Tibial nerve (tissue), 4 donors: ENCODE measurements at regions not wholly inside any gene's neighbourhood (a gene's known extent, or its start where the extent isn't known, plus 50 kb on each side); places are given as distances from the start of the nearest gene placed in this dataset.

Source experiments
- DNase-seq, 2 donors: peaks; one replicate each; pipeline ENCODE4 v3.0.0-alpha.2; 2019; ENCODE audit warnings: low spot score in 2 of 2
- H3K27ac ChIP-seq, 4 donors: fragments of 200-600 bp; sonication (generic) in 3 of 4; one replicate each; pipeline ENCODE4 v1.5.1; 2017 to 2019; ENCODE audit warnings: mild to moderate bottlenecking in 1 of 4
- H3K27me3 ChIP-seq, 2 donors: fragments of 200-600 bp; sonication (generic) in 1 of 2; one replicate each; pipeline versions ENCODE4 v1.5.1 to v1.6.0; 2017 to 2019
- H3K36me3 ChIP-seq, 3 donors: fragments of 200-600 bp; sonication (generic); one replicate each; pipeline ENCODE4 v1.5.1; 2018 to 2019
- H3K4me1 ChIP-seq, 4 donors: fragments of 200-600 bp; sonication (generic) in 3 of 4; one replicate each; pipeline ENCODE4 v1.5.1; 2017 to 2019
- H3K4me3 ChIP-seq, 4 donors: fragments of 200-600 bp; sonication (generic) in 3 of 4; one replicate each; pipeline ENCODE4 v1.5.1; 2017 to 2019; ENCODE audit warnings: mild to moderate bottlenecking in 1 of 4, moderate library complexity in 1 of 4
- H3K9me3 ChIP-seq, 4 donors: fragments of 200-600 bp; sonication (generic) in 3 of 4; one replicate each; pipeline ENCODE4 v1.5.1; 2017 to 2019
- EP300 ChIP-seq, 2 donors: sonication (generic); formaldehyde crosslinking; IDR thresholded peaks; one replicate each; pipeline ENCODE4 v1.6.1; 2017; ENCODE audit warnings: antibody characterized with exemption in 2 of 2, mild to moderate bottlenecking in 1 of 2
- POLR2A ChIP-seq, 2 donors: fragments of 450-650 bp; IDR thresholded peaks; one replicate each; pipeline ENCODE4 v1.6.1; 2017; ENCODE audit warnings: antibody characterized with exemption in 2 of 2, mild to moderate bottlenecking in 2 of 2, moderate library complexity in 2 of 2
- WGBS, 2 donors: methylation state at CpG; one replicate each; pipeline ENCODE4 v1.1.5; 2018; 5-methylcytosine and 5-hydroxymethylcytosine counted together
- TF ChIP-seq, protein P1 (sequence below), 5 experiments: fragments of 200-600 bp in 3 of 5; fragments of 450-650 bp in 2 of 5; sonication (generic) in 3 of 5; IDR thresholded peaks; one replicate each; pipeline ENCODE4 v1.5.1; 2016 to 2019; ENCODE audit warnings: antibody characterized with exemption in 5 of 5, mild to moderate bottlenecking in 3 of 5, moderate library complexity in 2 of 5

DNA sequence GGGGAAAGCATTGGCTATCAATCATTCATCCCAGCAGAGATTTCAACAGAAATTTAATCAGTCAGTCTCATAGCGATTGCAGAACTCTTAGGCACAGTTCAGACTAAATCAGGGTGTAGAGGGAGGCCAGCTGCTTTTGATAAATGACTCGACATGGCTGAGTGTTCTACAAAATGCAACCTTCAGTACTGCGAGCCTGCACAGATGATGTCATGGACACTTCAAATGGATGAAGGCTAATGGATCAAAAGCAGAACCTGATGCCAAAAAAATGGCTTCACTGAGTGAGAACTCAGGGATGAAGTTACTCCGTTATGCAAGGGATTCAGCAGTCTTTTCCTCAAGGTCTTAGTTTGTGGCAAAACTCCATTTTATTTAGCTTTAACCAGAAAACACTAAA, 167.3 kb downstream of the DACT1 start:
- Histone ChIP-seq H3K4me3 (no peak overlapping the region), H3K4me1 (peaks cover 0 to 14% (median 0%) of the 10 kb centered on the region in 4 donors), H3K27me3 (no peaks in the 10 kb centered on the region), H3K27ac (no peak overlapping the region), H3K9me3 (no peaks in the 10 kb centered on the region), H3K36me3 (no peaks in the 10 kb centered on the region)
- 70 to 87% methylated on average over 4 of the region's 4 CpGs for WGBS, 2 donors
- peak in 1 of 2 donors; percentile 21 for DNase-seq
- TF ChIP-seq, protein P1, sequence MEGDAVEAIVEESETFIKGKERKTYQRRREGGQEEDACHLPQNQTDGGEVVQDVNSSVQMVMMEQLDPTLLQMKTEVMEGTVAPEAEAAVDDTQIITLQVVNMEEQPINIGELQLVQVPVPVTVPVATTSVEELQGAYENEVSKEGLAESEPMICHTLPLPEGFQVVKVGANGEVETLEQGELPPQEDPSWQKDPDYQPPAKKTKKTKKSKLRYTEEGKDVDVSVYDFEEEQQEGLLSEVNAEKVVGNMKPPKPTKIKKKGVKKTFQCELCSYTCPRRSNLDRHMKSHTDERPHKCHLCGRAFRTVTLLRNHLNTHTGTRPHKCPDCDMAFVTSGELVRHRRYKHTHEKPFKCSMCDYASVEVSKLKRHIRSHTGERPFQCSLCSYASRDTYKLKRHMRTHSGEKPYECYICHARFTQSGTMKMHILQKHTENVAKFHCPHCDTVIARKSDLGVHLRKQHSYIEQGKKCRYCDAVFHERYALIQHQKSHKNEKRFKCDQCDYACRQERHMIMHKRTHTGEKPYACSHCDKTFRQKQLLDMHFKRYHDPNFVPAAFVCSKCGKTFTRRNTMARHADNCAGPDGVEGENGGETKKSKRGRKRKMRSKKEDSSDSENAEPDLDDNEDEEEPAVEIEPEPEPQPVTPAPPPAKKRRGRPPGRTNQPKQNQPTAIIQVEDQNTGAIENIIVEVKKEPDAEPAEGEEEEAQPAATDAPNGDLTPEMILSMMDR (IDR thresholded peaks at IDR 0.05) = no peak
- TF ChIP-seq EP300 (IDR thresholded peaks at IDR 0.05) (peak in 1 of 2 donors; percentile 31), POLR2A (IDR thresholded peaks at IDR 0.05) (no peak)

DNA sequence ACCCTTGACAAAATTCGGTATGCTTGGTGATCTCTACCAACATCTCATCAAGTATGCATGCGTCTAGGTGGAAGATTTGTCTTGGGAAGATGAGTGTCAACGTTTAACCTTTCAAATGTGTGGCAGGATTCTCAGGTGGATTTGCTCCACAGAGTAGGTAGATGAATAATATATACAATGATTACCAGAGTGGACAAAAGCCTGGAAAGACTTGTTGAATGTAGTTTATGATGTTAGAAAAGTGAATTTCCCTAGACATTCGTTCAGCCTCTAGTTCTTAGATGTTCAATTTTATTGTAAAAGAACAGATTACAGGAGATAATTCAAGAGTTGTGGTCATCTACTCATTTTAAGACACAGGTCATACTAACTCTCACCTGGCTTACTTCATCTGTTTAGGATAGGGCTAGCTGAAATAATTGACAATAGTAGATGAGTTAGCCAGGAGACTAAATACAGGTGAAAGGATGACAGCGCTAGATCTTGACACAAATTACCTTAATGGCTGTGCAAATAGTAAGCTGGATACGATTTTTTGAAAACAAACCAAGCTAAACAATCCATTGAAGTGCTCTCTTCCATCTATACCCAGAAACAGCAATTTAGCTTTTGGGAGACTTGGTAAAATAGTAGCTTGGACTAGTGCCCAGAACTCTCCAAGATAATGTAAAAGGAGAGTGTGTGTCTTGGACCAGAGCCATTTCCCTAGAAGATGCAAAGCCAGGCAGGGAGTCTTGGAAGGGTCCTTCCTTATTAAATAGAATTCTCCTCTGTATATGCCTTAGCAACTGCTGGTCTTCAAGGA, 168.0 kb downstream of the DACT1 start:
- no peak for DNase-seq
- H3K36me3 ChIP-seq = no peaks in the 10 kb centered on the region
- no peak overlapping the region for H3K27ac ChIP-seq
- TF ChIP-seq POLR2A (IDR thresholded peaks at IDR 0.05) (no peak), EP300 (IDR thresholded peaks at IDR 0.05) (no peak)
- TF ChIP-seq, protein P1 (IDR thresholded peaks at IDR 0.05) = no peak
- peaks cover 0 to 14% (median 0%) of the 10 kb centered on the region in 4 donors for H3K4me1 ChIP-seq
- H3K9me3 ChIP-seq = no peaks in the 10 kb centered on the region
- H3K27me3 ChIP-seq = no peaks in the 10 kb centered on the region
- WGBS, 2 donors = 72 to 73% methylated on average over 6 of the region's 6 CpGs
- H3K4me3 ChIP-seq = no peak overlapping the region

DNA sequence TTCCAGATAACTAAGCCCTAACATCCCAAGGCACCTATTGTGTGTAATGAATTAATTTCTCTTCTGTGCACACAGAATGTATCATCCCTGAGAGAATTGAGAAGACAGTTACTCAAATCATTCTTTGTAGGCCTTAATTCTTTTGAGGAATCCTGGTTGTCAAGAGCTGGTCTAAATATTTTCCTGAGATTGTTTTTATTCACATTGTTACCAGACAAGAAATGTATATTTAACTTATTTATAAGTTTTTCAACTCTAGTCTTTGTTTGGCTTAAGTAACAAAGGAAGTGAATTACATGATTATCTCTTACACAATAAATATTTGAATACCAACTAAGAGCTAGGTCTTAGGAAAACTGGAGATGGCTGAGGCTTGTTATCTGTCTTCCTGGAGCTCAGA, 169.4 kb downstream of the DACT1 start:
- TF ChIP-seq EP300 (IDR thresholded peaks at IDR 0.05) (no peak), POLR2A (IDR thresholded peaks at IDR 0.05) (no peak)
- TF ChIP-seq, protein P1 (IDR thresholded peaks at IDR 0.05) = no peak
- H3K9me3 ChIP-seq = no peaks in the 10 kb centered on the region
- no peaks in the 10 kb centered on the region for H3K27me3 ChIP-seq
- H3K27ac ChIP-seq = no peak overlapping the region
- no peaks in the 10 kb centered on the region for H3K36me3 ChIP-seq
- peaks cover 0 to 14% (median 0%) of the 10 kb centered on the region in 4 donors for H3K4me1 ChIP-seq
- DNase-seq = no peak
- no peak overlapping the region for H3K4me3 ChIP-seq

DNA sequence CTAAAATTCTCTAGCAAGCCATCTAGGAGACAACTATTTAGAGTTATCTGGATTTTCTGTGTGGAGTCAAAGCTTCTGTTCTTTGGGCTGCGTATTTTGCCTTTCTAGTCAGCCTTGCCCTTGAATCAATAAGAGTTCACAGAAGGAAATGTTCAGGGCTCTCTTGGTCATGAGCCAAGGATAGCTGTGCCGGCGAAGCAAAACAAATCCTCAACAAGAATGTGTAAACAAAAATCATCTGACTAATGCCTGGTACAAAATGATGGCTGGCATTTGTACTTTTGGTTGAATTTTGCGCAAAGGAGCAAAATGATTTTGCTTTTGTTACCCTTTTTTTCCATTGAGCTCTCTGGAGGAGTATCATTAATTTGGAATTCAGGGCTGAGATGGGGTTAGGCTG, 171.1 kb downstream of the DACT1 start:
- H3K4me3 ChIP-seq = no peak overlapping the region
- no peaks in the 10 kb centered on the region for H3K9me3 ChIP-seq
- 9 to 15% methylated on average over 4 of the region's 4 CpGs for WGBS, 2 donors
- DNase-seq = peak in 1 of 2 donors; percentile 44
- H3K4me1 ChIP-seq = peaks cover 0 to 14% (median 0%) of the 10 kb centered on the region in 4 donors
- H3K27me3 ChIP-seq = no peaks in the 10 kb centered on the region
- H3K36me3 ChIP-seq = no peaks in the 10 kb centered on the region
- TF ChIP-seq POLR2A (IDR thresholded peaks at IDR 0.05) = no peak
- TF ChIP-seq, protein P1 (IDR thresholded peaks at IDR 0.05) = no peak
- peak; percentile 38 to 84 for TF ChIP-seq EP300 (IDR thresholded peaks at IDR 0.05)
- peak overlapping the region in 1 of 4 donors; percentile 74 for H3K27ac ChIP-seq

DNA sequence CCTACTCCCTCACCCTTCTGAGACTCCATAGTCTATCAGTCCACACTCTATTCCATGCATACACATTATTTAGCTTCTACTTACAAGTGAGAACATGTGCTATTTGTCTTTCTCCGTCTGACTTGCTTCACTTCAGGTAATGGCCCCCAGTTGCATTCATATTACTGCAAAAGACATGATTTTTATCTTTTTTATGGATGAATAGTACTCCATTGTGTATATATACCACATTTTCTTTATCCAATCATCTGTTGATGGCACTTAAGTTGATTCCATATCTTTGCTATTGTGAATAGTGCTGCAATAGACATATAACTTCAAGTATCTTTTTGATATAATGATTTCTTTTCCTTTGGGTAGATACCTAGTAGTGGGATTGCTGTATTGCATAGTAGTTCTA, 171.8 kb downstream of the DACT1 start:
- no peaks in the 10 kb centered on the region for H3K9me3 ChIP-seq
- no peak overlapping the region for H3K4me3 ChIP-seq
- H3K27me3 ChIP-seq = no peaks in the 10 kb centered on the region
- H3K36me3 ChIP-seq = no peaks in the 10 kb centered on the region
- peaks cover 0 to 14% (median 0%) of the 10 kb centered on the region in 4 donors for H3K4me1 ChIP-seq
- H3K27ac ChIP-seq = peak overlapping the region in 1 of 4 donors; percentile 74
- 85 to 94% methylated on average over 1 of the region's 1 CpG for WGBS, 2 donors
- DNase-seq = no peak
- TF ChIP-seq POLR2A (IDR thresholded peaks at IDR 0.05) (no peak), EP300 (IDR thresholded peaks at IDR 0.05) (no peak)
- TF ChIP-seq, protein P1 (IDR thresholded peaks at IDR 0.05) = no peak
